PFSK-1 (cell line): ENCODE measurements at regions not wholly inside any gene's neighbourhood (a gene's known extent, or its start where the extent isn't known, plus 50 kb on each side); places are given as distances from the start of the nearest gene placed in this dataset.

Source experiments
- FOXP2 ChIP-seq: optimal IDR thresholded peaks from 2 replicates; pipeline ENCODE3; 2011; ENCODE audit warnings: borderline replicate concordance, control low read depth, inconsistent platforms; ENCODE audit not compliant: insufficient read depth; ENCODE audit errors: extremely low read length, extremely low read depth
- POLR2AphosphoS5 ChIP-seq: IDR thresholded peaks from 2 replicates; pipeline ENCODE4 v1.6.1; 2012; ENCODE audit warnings: low read depth, mild to moderate bottlenecking, control low read depth, low read length, moderate library complexity
- REST ChIP-seq, 2 experiments: IDR thresholded peaks; 2 replicates each; pipeline versions ENCODE4 v1.6.1 to v1.8.0; 2011 to 2012; ENCODE audit warnings: low read depth in 2 of 2, low read length in 2 of 2, control low read depth in 1 of 2, inconsistent platforms in 1 of 2, mild to moderate bottlenecking in 1 of 2, moderate library complexity in 1 of 2; ENCODE audit not compliant: insufficient read depth in 1 of 2
- SIN3A ChIP-seq: IDR thresholded peaks from 2 replicates; pipeline ENCODE4 v1.6.1; 2012; ENCODE audit warnings: mild to moderate bottlenecking, low read length, moderate library complexity, borderline replicate concordance; ENCODE audit not compliant: insufficient read depth
- TAF1 ChIP-seq: IDR thresholded peaks from 2 replicates; pipeline ENCODE4 v1.6.1; 2012; ENCODE audit warnings: low read length, control low read depth, borderline replicate concordance; ENCODE audit not compliant: insufficient read depth

- TF ChIP-seq SIN3A = no peak
- no peak for TF ChIP-seq POLR2AphosphoS5
- TF ChIP-seq TAF1 = no peak
- no peak for TF ChIP-seq FOXP2
- no peak for TF ChIP-seq REST (IDR thresholded peaks at IDR 0.05; ENCODE audit: insufficient read depth in 1 of 2, low read depth in 2 of 2, low read length in 2 of 2)
Measured at GRCh38 chr13:90680826-90681225, 666.7 kb upstream of the MIR17HG start.

GRCh38 chr13:90683711-90684131 lies 663.8 kb upstream of the MIR17HG start:
- TF ChIP-seq FOXP2 (no peak), POLR2AphosphoS5 (no peak), REST (IDR thresholded peaks at IDR 0.05; ENCODE audit: insufficient read depth in 1 of 2, low read depth in 2 of 2, low read length in 2 of 2) (no peak), SIN3A (no peak), TAF1 (no peak)

- TF ChIP-seq REST (IDR thresholded peaks at IDR 0.05; ENCODE audit: insufficient read depth in 1 of 2, low read depth in 2 of 2, low read length in 2 of 2) = no peak
- no peak for TF ChIP-seq SIN3A
- TF ChIP-seq FOXP2 = no peak
- TF ChIP-seq POLR2AphosphoS5 = no peak
- no peak for TF ChIP-seq TAF1
Measured at GRCh38 chr13:90686442-90686841, 661.0 kb upstream of the MIR17HG start.

GRCh38 chr13:90689111-90689510 lies 658.4 kb upstream of the MIR17HG start:
- TF ChIP-seq FOXP2 (no peak), POLR2AphosphoS5 (no peak), REST (IDR thresholded peaks at IDR 0.05; ENCODE audit: insufficient read depth in 1 of 2, low read depth in 2 of 2, low read length in 2 of 2) (no peak), TAF1 (no peak), SIN3A (no peak)
